ENCODE measurements at regions not wholly inside any gene's neighbourhood (a gene's known extent, or its start where the extent isn't known, plus 50 kb on each side); places are given as distances from the start of the nearest gene placed in this dataset.

- no peak overlapping the region for H3K27ac Mint-ChIP-seq
- H3K9me3 Mint-ChIP-seq, result no peaks in the 10 kb centered on the region
- H3K36me3 Mint-ChIP-seq (ENCODE audit: low read depth), result no peaks in the 10 kb centered on the region
- DNase-seq (ENCODE audit: low spot score), result no peak
- intact Hi-C loops (cut with micrococcal nuclease), result no loop called here
- H3K4me3 Mint-ChIP-seq, result no peak overlapping the region
- H3K4me1 Mint-ChIP-seq (ENCODE audit: low read depth), result no peaks in the 10 kb centered on the region
- H3K27me3 Mint-ChIP-seq (ENCODE audit: insufficient read depth), result no peaks in the 10 kb centered on the region
Measured at GRCh38 chr13:62336507-62336906, 920.9 kb upstream of the PCDH20 start.

DNA sequence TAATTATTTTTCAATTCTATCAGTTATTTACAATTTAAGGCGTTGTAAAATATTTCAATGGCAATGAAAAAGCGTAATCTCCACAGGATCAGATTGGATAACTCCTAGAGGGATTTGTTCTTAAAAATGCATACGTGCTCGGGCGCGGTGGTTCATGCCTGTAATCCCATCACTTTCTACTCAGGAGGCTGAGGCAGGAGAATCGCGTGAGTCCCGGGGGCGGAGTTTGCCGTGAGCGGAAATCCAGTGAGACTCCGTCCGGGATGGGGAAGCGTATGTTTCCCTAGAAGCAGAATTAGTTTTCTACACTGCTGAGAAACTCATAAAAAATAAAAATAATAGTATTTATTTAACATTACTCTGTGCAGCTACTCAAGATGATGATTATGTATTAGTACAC is 917.8 kb upstream of the PCDH20 start:
- H3K27me3 Mint-ChIP-seq (ENCODE audit: insufficient read depth), result no peaks in the 10 kb centered on the region
- intact Hi-C loops (cut with micrococcal nuclease), result no loop called here
- no peaks in the 10 kb centered on the region for H3K36me3 Mint-ChIP-seq (ENCODE audit: low read depth)
- no peak overlapping the region for H3K4me3 Mint-ChIP-seq
- no peak for DNase-seq (ENCODE audit: low spot score)
- no peak overlapping the region for H3K27ac Mint-ChIP-seq
- no peaks in the 10 kb centered on the region for H3K4me1 Mint-ChIP-seq (ENCODE audit: low read depth)
- H3K9me3 Mint-ChIP-seq, result no peaks in the 10 kb centered on the region

DNA sequence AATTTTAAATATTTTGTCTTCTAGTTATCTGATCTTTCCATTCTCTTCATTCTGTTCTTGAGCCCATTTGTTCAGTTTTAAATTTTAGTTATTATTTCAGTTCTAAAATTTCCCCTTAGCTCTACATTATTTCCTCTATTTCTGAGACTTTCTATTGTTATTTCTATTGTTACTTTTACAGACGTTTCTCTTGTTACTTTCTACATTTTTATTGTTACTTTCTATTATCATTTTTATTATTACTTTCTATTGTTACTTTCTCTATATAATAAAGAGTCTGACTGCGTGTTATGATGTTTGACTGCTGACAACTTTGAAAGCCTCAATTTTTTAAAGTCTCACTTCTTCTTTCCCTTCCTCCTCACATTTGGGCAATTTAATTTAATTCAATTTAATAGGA is 915.7 kb upstream of the PCDH20 start:
- H3K4me1 Mint-ChIP-seq (ENCODE audit: low read depth), result no peaks in the 10 kb centered on the region
- no peak overlapping the region for H3K27ac Mint-ChIP-seq
- no peaks in the 10 kb centered on the region for H3K36me3 Mint-ChIP-seq (ENCODE audit: low read depth)
- H3K9me3 Mint-ChIP-seq, result peaks cover 4% of the 10 kb centered on the region
- H3K4me3 Mint-ChIP-seq, result no peak overlapping the region
- H3K27me3 Mint-ChIP-seq (ENCODE audit: insufficient read depth), result no peaks in the 10 kb centered on the region
- no peak for DNase-seq (ENCODE audit: low spot score)
- intact Hi-C loops (cut with micrococcal nuclease), result no loop called here

DNA sequence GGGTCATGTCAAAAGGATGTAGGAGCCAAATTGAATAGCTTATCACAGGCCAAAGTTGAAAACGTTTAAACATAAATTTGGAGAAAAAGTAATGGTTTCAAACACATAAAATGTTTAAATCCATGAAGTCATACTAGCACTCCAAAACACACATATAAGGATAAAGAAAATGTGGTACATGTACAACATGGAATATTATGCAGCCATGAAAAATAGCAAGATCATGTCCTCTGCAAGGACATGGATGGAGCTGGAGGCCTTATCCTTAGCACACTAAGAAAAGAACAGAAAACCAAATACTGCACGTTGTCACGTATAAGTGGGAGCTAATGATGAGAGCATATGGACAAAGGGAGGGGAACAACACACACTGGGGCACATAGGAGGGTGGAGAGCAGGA is 911.7 kb upstream of the PCDH20 start:
- Mint-ChIP-seq H3K27me3 (ENCODE audit: insufficient read depth) (no peaks in the 10 kb centered on the region), H3K4me1 (ENCODE audit: low read depth) (no peaks in the 10 kb centered on the region), H3K36me3 (ENCODE audit: low read depth) (no peaks in the 10 kb centered on the region), H3K4me3 (no peak overlapping the region), H3K27ac (no peak overlapping the region), H3K9me3 (peaks cover 4% of the 10 kb centered on the region)
- no peak for DNase-seq (ENCODE audit: low spot score)
- intact Hi-C loops (cut with micrococcal nuclease), result no loop called here

GRCh38 chr13:62324842-62325241 is 909.2 kb upstream of the PCDH20 start:
- Mint-ChIP-seq H3K4me3 (no peak overlapping the region), H3K9me3 (peaks cover 4% of the 10 kb centered on the region), H3K27ac (no peak overlapping the region)

GRCh38 chr13:62321895-62322294 is 906.2 kb upstream of the PCDH20 start:
- DNase-seq (ENCODE audit: low spot score), result no peak
- no peaks in the 10 kb centered on the region for H3K9me3 Mint-ChIP-seq
- no peak overlapping the region for H3K27ac Mint-ChIP-seq
- intact Hi-C loops (cut with micrococcal nuclease), result no loop called here
- H3K27me3 Mint-ChIP-seq (ENCODE audit: insufficient read depth), result no peaks in the 10 kb centered on the region
- no peaks in the 10 kb centered on the region for H3K4me1 Mint-ChIP-seq (ENCODE audit: low read depth)
- H3K36me3 Mint-ChIP-seq (ENCODE audit: low read depth), result no peaks in the 10 kb centered on the region
- H3K4me3 Mint-ChIP-seq, result no peak overlapping the region

More at GRCh38 chr13:62324842-62325241, 909.2 kb upstream of the PCDH20 start:
- Mint-ChIP-seq H3K4me1 (ENCODE audit: low read depth) (no peaks in the 10 kb centered on the region), H3K27me3 (ENCODE audit: insufficient read depth) (no peaks in the 10 kb centered on the region), H3K36me3 (ENCODE audit: low read depth) (no peaks in the 10 kb centered on the region)
- intact Hi-C loops (cut with micrococcal nuclease), result no loop called here
- DNase-seq (ENCODE audit: low spot score), result no peak

- Mint-ChIP-seq H3K4me1 (ENCODE audit: low read depth) (no peaks in the 10 kb centered on the region), H3K27me3 (ENCODE audit: insufficient read depth) (no peaks in the 10 kb centered on the region)
Measured at GRCh38 chr13:62321139-62321538, 905.5 kb upstream of the PCDH20 start.

DNA sequence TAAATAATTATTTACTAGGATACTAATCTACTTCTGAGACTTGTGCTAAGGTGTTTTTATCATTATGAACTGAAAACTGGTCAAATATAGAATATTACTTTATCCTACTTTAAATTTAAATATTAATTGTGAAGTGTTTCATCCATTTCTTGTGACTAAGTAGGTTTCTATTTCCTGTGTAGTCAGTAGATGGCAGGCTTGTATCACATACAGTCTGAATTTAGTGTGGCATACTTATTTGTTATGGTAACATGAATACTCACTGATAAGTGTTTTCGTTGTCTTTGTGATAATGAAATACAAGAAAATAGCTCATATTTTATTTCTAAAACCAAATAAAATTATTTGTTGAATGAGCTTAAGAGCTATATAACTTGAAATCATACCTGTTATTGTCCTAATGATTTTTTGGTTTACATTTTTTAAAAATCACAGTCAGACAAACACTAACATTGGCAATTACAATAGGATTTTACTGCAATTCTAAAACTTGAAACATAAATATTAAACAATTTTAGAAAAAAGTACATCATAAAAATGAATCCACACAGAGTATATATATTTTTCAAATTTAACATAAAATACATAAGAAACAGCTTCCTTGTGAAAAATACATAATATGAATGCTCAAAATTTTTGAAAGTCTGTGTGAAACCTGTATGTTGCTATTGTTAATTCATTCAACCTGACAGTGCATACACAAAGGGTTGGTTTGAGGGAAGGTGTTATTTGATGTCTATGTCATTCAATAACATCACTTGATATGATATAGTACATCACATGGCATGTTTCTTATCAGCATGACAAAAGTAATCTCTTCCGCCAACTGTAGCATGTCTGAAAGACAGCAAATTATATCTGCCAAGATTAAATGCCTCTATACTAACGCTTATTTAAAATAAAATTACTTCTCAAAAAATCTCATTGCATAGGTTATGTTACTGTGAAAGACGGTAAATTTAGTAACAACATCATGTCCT is 904.8 kb upstream of the PCDH20 start:
- Mint-ChIP-seq H3K36me3 (ENCODE audit: low read depth) (no peaks in the 10 kb centered on the region), H3K4me3 (no peak overlapping the region), H3K27me3 (ENCODE audit: insufficient read depth) (no peaks in the 10 kb centered on the region), H3K27ac (no peak overlapping the region), H3K4me1 (ENCODE audit: low read depth) (no peaks in the 10 kb centered on the region), H3K9me3 (no peaks in the 10 kb centered on the region)
- DNase-seq (ENCODE audit: low spot score), result no peak
- intact Hi-C loops (cut with micrococcal nuclease), result no loop called here

More at GRCh38 chr13:62321139-62321538, 905.5 kb upstream of the PCDH20 start:
- intact Hi-C loops (cut with micrococcal nuclease), result no loop called here
- no peak overlapping the region for H3K27ac Mint-ChIP-seq
- no peaks in the 10 kb centered on the region for H3K9me3 Mint-ChIP-seq
- no peak for DNase-seq (ENCODE audit: low spot score)
- no peak overlapping the region for H3K4me3 Mint-ChIP-seq
- no peaks in the 10 kb centered on the region for H3K36me3 Mint-ChIP-seq (ENCODE audit: low read depth)

- no peaks in the 10 kb centered on the region for H3K9me3 Mint-ChIP-seq
- no peaks in the 10 kb centered on the region for H3K4me1 Mint-ChIP-seq (ENCODE audit: low read depth)
- no peak overlapping the region for H3K4me3 Mint-ChIP-seq
- DNase-seq (ENCODE audit: low spot score), result no peak
- H3K36me3 Mint-ChIP-seq (ENCODE audit: low read depth), result no peaks in the 10 kb centered on the region
- no peaks in the 10 kb centered on the region for H3K27me3 Mint-ChIP-seq (ENCODE audit: insufficient read depth)
- H3K27ac Mint-ChIP-seq, result no peak overlapping the region
- intact Hi-C loops (cut with micrococcal nuclease), result no loop called here
Measured at GRCh38 chr13:62309904-62310303, 894.3 kb upstream of the PCDH20 start.

DNA sequence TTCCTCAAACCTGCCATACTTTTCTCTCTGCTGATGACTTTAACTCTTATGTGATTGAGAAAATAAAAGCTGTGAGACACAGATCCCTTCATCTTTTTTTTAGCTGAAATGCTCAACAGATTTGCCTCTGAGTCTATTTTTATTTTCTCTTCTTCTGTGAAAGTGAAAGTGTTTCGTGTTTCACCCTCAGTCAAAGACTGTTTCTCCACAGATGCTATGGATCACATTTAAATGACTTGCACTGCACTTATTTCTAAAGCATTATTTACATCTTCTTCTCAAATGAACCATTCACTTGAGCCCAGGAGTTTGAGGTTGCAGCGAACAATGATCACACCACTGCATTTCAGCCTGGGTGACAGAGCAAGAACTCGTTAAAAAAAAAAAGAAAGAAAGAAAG is 890.1 kb upstream of the PCDH20 start:
- DNase-seq (ENCODE audit: low spot score), result no peak
- no peak overlapping the region for H3K4me3 Mint-ChIP-seq
- H3K4me1 Mint-ChIP-seq (ENCODE audit: low read depth), result no peaks in the 10 kb centered on the region
- no peaks in the 10 kb centered on the region for H3K36me3 Mint-ChIP-seq (ENCODE audit: low read depth)
- H3K27ac Mint-ChIP-seq, result no peak overlapping the region
- H3K27me3 Mint-ChIP-seq (ENCODE audit: insufficient read depth), result no peaks in the 10 kb centered on the region
- intact Hi-C loops (cut with micrococcal nuclease), result no loop called here
- no peaks in the 10 kb centered on the region for H3K9me3 Mint-ChIP-seq

- Mint-ChIP-seq H3K4me3 (no peak overlapping the region), H3K4me1 (ENCODE audit: low read depth) (no peaks in the 10 kb centered on the region), H3K9me3 (no peaks in the 10 kb centered on the region), H3K27me3 (ENCODE audit: insufficient read depth) (no peaks in the 10 kb centered on the region), H3K36me3 (ENCODE audit: low read depth) (no peaks in the 10 kb centered on the region), H3K27ac (no peak overlapping the region)
- intact Hi-C loops (cut with micrococcal nuclease), result no loop called here
- no peak for DNase-seq (ENCODE audit: low spot score)
Measured at GRCh38 chr13:62302341-62302740, 886.7 kb upstream of the PCDH20 start.

DNA sequence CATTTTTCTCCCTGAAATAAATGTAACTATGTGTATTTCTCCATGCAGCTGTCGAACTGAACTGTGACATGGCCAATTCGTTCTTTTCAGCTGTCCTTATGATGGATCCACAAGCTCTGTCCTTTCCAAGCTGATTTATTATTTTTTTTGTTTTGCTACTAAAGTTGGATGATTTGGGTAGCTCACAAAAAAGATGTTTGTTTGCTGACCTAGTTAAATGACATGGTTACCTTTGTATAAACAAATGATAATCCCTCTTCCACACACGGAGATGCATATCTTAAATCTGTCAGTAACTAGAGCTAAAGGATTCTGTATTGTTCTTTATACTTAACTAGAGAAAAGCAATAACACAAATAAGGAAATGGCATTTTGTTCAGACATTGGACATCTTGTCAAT is 884.3 kb upstream of the PCDH20 start:
- Mint-ChIP-seq H3K27ac (no peak overlapping the region), H3K4me3 (no peak overlapping the region), H3K9me3 (no peaks in the 10 kb centered on the region), H3K4me1 (ENCODE audit: low read depth) (no peaks in the 10 kb centered on the region), H3K27me3 (ENCODE audit: insufficient read depth) (no peaks in the 10 kb centered on the region), H3K36me3 (ENCODE audit: low read depth) (no peaks in the 10 kb centered on the region)
- DNase-seq (ENCODE audit: low spot score), result no peak
- intact Hi-C loops (cut with micrococcal nuclease), result no loop called here

DNA sequence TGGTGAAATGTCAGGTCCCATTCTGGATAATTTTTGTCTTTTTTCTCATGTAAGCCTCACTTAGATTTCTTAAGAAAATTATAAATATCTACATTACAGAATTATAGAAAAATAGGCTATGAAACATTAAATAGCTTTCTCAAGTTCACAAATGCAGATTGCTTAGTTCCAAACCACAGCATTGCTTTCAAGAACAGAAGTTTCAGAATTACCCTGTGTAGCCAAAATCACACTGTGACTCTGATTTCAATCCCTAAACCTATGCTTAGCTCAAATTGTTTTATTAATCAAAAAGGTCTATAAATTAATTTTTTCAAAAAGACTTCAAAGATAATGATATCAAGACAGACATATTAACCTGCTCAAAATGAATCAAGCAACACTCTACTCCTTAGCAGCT is 881.2 kb upstream of the PCDH20 start:
- Mint-ChIP-seq H3K4me3 (no peak overlapping the region), H3K9me3 (no peaks in the 10 kb centered on the region), H3K27me3 (ENCODE audit: insufficient read depth) (no peaks in the 10 kb centered on the region), H3K4me1 (ENCODE audit: low read depth) (no peaks in the 10 kb centered on the region), H3K27ac (no peak overlapping the region), H3K36me3 (ENCODE audit: low read depth) (no peaks in the 10 kb centered on the region)
- no peak for DNase-seq (ENCODE audit: low spot score)
- intact Hi-C loops (cut with micrococcal nuclease), result no loop called here

All from activated T-helper 1 cell treated with anti-CD3 and anti-CD28 coated beads, Interleukin-12 subunit alpha, Interleukin-12 subunit beta, Interleukin-2, Interleukin-4 antibody, amounts not matched to agents 30 ng/mL and 10 ng/mL and 1 ng/mL, durations not matched to agents 14 hours and 24 hours and 36 hours (primary cell).